Ishikawa (cell line): ENCODE measurements at regions not wholly inside any gene's neighbourhood (a gene's known extent, or its start where the extent isn't known, plus 50 kb on each side); places are given as distances from the start of the nearest gene placed in this dataset.

Experiments used
- CEBPB ChIP-seq: IDR thresholded peaks from 2 replicates; pipeline ENCODE4 v1.6.1; 2012
- CREB1 ChIP-seq: IDR thresholded peaks from 2 replicates; pipeline ENCODE4 v1.6.1; 2012; ENCODE audit warnings: low read depth
- EGR1 ChIP-seq: IDR thresholded peaks from 2 replicates; pipeline ENCODE4 v1.6.1; 2012
- EP300 ChIP-seq: IDR thresholded peaks from 2 replicates; pipeline ENCODE4 v1.6.1; 2012; ENCODE audit warnings: borderline replicate concordance
- FOXM1 ChIP-seq: IDR thresholded peaks from 2 replicates; pipeline ENCODE4 v1.6.1; 2012; ENCODE audit warnings: low read depth, borderline replicate concordance
- NFIC ChIP-seq: IDR thresholded peaks from 2 replicates; pipeline ENCODE4 v1.6.1; 2012
- RAD21 ChIP-seq: IDR thresholded peaks from 2 replicates; pipeline ENCODE4 v1.6.1; 2012; ENCODE audit warnings: low read depth
- TAF1 ChIP-seq: IDR thresholded peaks from 2 replicates; pipeline ENCODE4 v1.6.1; 2012; ENCODE audit warnings: low read depth, mild to moderate bottlenecking
- TCF12 ChIP-seq: IDR thresholded peaks from 2 replicates; pipeline ENCODE4 v1.6.1; 2012; ENCODE audit warnings: low read depth
- TEAD4 ChIP-seq: IDR thresholded peaks from 2 replicates; pipeline ENCODE4 v1.6.1; 2012
- YY1 ChIP-seq: IDR thresholded peaks from 2 replicates; pipeline ENCODE4 v1.6.1; 2012; ENCODE audit warnings: low read depth
- ZBTB7A ChIP-seq: IDR thresholded peaks from 2 replicates; pipeline ENCODE4 v1.6.1; 2012; ENCODE audit warnings: low read depth
- TF ChIP-seq, protein P1 (sequence below): IDR thresholded peaks from 2 replicates; pipeline ENCODE4 v1.6.1; 2012
- TF ChIP-seq, protein P2 (sequence below): IDR thresholded peaks from 2 replicates; pipeline ENCODE4 v1.6.1; 2012
- TF ChIP-seq, protein P3 (sequence below): IDR thresholded peaks from 2 replicates; pipeline ENCODE4 v1.6.1; 2012; ENCODE audit warnings: low read depth, mild to moderate bottlenecking

DNA sequence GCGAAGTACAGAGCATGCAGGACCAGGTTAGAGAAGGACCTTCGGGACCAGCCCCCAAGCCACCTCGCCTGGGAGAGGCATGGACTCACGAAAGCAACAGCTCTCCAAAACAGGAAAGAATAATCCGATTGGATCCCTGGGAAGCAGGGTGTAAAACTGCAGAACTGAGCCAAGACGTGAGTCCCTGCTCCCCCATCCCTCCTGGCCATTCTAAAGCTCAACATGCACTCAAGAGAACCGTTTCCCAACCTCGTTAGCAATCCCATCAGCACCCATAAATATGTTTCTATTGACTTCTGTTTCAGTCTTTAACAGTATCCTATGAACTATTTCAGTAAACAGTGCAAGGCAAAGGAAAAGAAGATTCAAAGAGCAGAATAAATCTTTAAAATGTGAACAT is 167.0 kb downstream of the COPRS start:
- TF ChIP-seq RAD21 (no peak), FOXM1 (no peak), CREB1 (no peak), YY1 (no peak), EP300 (no peak), TCF12 (no peak), NFIC (no peak), EGR1 (no peak), CEBPB (no peak), ZBTB7A (no peak), TAF1 (no peak), TEAD4 (no peak)
- TF ChIP-seq, protein P1, sequence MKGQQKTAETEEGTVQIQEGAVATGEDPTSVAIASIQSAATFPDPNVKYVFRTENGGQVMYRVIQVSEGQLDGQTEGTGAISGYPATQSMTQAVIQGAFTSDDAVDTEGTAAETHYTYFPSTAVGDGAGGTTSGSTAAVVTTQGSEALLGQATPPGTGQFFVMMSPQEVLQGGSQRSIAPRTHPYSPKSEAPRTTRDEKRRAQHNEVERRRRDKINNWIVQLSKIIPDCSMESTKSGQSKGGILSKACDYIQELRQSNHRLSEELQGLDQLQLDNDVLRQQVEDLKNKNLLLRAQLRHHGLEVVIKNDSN: no peak
- TF ChIP-seq, protein P2, sequence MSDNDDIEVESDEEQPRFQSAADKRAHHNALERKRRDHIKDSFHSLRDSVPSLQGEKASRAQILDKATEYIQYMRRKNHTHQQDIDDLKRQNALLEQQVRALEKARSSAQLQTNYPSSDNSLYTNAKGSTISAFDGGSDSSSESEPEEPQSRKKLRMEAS: no peak
- TF ChIP-seq, protein P3, sequence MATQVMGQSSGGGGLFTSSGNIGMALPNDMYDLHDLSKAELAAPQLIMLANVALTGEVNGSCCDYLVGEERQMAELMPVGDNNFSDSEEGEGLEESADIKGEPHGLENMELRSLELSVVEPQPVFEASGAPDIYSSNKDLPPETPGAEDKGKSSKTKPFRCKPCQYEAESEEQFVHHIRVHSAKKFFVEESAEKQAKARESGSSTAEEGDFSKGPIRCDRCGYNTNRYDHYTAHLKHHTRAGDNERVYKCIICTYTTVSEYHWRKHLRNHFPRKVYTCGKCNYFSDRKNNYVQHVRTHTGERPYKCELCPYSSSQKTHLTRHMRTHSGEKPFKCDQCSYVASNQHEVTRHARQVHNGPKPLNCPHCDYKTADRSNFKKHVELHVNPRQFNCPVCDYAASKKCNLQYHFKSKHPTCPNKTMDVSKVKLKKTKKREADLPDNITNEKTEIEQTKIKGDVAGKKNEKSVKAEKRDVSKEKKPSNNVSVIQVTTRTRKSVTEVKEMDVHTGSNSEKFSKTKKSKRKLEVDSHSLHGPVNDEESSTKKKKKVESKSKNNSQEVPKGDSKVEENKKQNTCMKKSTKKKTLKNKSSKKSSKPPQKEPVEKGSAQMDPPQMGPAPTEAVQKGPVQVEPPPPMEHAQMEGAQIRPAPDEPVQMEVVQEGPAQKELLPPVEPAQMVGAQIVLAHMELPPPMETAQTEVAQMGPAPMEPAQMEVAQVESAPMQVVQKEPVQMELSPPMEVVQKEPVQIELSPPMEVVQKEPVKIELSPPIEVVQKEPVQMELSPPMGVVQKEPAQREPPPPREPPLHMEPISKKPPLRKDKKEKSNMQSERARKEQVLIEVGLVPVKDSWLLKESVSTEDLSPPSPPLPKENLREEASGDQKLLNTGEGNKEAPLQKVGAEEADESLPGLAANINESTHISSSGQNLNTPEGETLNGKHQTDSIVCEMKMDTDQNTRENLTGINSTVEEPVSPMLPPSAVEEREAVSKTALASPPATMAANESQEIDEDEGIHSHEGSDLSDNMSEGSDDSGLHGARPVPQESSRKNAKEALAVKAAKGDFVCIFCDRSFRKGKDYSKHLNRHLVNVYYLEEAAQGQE: no peak

DNA sequence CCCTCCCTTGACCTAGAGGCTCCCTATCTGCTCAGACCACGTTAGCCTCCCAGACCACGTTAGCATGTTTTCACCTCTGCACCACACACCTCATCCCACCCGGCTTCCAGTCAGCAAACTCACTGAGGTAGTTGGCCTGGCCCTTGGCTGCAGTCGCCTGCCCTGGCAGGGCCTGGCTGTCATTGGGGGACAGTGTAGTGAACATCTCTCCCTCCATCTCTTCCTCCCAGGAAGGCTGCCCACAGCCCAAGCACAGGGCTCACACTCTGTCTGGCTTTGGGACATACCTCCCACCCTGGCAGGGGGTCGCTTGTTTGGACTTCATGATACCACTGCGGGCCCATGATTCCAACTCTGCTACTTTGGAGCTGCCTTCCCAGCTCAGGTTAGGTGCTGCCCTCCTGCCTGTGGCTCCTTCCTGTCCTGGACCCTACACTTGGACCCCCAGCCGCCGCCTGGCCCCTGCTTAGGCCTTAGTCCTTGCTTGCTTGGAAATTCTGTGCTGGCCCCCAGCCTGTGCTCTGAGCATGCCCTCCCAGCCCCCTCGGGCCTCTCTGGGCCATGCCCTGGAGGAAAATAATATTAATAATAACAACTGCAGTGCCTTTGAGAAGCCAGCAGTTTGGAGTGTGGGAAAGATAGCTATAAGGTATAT is 167.7 kb downstream of the COPRS start:
- TF ChIP-seq TAF1 (no peak), CEBPB (no peak), CREB1 (no peak), YY1 (no peak), TCF12 (no peak), NFIC (no peak), TEAD4 (no peak), ZBTB7A (no peak), EP300 (no peak), RAD21 (no peak), EGR1 (no peak)
- TF ChIP-seq, protein P1: no peak
- TF ChIP-seq, protein P2: no peak
- TF ChIP-seq, protein P3: no peak

DNA sequence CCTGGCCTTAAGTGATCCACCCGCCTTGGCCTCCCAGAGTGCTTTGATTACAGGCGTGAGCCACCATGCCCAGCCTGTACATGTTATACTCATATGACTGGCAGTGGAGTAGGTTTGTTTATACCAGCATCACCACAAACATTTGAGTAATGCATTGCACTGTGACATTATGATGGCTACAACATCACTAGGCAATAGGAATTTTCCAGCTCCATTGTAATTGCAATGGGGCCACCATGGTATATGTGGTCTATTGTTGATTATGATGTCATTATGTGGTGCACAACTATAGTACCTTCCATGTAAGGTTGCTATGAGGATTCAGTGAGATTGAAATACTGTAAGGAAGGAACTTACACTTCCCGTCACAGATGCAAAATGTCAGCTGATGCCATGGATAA is 168.9 kb downstream of the COPRS start:
- TF ChIP-seq EGR1: no peak
- TF ChIP-seq, protein P1: no peak
- no peak for TF ChIP-seq TCF12
- TF ChIP-seq, protein P3: no peak
- no peak for TF ChIP-seq EP300
- no peak for TF ChIP-seq TAF1
- TF ChIP-seq FOXM1: no peak
- no peak for TF ChIP-seq CREB1
- TF ChIP-seq, protein P2: no peak
- no peak for TF ChIP-seq RAD21
- no peak for TF ChIP-seq TEAD4
- no peak for TF ChIP-seq YY1
- no peak for TF ChIP-seq ZBTB7A
- TF ChIP-seq CEBPB: no peak
- no peak for TF ChIP-seq NFIC

DNA sequence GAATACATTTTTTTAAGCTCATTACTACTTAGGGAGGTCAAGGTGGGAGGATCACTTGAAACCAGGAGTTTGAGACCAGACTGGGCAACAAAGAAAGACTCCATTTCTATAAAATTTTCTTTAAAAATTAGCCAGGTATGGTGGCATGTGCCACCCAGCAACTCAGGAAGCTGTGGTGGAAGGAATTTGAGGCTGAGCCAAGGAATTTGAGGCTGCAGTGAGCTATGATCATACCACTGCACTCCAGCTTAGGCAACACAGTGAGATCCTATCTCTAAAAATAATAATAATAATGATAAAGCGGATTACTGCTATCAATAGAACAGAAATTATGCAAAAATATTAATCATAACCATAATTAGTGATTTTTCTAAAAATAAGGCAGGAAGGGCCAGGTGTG is 170.3 kb downstream of the COPRS start:
- TF ChIP-seq EP300 (no peak), YY1 (no peak), RAD21 (no peak), EGR1 (no peak), TEAD4 (peak; percentile 71), FOXM1 (no peak), NFIC (peak; percentile 54), TAF1 (no peak)
- TF ChIP-seq, protein P2: peak; percentile 42; the same call in 1 of the 2 replicates
- TF ChIP-seq, protein P1: no peak
- TF ChIP-seq, protein P3: no peak
